ENCODE measurements at regions not wholly inside any gene's neighbourhood (a gene's known extent, or its start where the extent isn't known, plus 50 kb on each side); places are given as distances from the start of the nearest gene placed in this dataset.

DNA sequence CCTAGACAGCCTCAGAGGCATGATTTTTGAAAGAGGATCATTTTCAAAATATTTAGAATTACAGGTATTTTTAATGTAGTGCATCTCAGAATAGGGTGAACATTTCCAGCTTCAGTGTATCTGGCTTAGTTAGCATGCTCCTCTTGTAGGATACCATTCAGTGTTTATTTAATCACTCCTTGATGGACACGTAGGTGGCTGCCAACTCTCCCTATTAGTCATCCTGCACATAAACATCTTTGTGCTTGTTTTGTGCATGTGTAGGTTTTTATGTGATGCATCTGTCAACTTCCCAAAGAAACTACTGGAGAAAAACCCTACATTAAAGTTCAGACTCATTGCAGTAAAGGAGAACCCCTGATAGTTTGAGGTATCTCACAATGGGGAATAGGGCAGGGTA, 52.5 kb upstream of the RBM19 start:
- no peak for DNase-seq (ENCODE audit: low read depth)
